ENCODE measurements at regions not wholly inside any gene's neighbourhood (a gene's known extent, or its start where the extent isn't known, plus 50 kb on each side); places are given as distances from the start of the nearest gene placed in this dataset.

DNA sequence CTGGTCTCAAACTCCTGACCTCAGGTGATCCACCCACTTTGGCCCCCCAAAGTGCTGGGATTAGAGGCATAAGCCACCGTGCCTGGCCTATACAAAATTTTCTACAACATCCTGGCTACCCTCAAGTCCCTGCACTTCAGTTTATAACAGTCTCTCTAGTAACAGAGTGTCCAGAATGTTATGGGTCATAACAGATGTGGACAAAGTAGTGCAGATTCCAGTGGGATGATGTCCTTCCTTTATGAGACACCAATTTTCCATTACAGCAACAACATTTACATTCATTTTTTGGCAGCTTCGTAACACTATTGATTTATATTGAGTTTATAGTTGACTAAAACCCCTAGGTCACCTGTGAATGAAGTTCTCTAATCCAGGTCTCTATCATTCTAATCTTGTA is 429.4 kb upstream of the PTBP2 start:
- TF ChIP-seq, protein P1, sequence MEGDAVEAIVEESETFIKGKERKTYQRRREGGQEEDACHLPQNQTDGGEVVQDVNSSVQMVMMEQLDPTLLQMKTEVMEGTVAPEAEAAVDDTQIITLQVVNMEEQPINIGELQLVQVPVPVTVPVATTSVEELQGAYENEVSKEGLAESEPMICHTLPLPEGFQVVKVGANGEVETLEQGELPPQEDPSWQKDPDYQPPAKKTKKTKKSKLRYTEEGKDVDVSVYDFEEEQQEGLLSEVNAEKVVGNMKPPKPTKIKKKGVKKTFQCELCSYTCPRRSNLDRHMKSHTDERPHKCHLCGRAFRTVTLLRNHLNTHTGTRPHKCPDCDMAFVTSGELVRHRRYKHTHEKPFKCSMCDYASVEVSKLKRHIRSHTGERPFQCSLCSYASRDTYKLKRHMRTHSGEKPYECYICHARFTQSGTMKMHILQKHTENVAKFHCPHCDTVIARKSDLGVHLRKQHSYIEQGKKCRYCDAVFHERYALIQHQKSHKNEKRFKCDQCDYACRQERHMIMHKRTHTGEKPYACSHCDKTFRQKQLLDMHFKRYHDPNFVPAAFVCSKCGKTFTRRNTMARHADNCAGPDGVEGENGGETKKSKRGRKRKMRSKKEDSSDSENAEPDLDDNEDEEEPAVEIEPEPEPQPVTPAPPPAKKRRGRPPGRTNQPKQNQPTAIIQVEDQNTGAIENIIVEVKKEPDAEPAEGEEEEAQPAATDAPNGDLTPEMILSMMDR (IDR thresholded peaks at IDR 0.05) = no peak
- no peak for TF ChIP-seq POLR2A (IDR thresholded peaks at IDR 0.05)
